ENCODE measurements at regions not wholly inside any gene's neighbourhood (a gene's known extent, or its start where the extent isn't known, plus 50 kb on each side); places are given as distances from the start of the nearest gene placed in this dataset.

- no peak overlapping the region for H3K4me3 ChIP-seq (ENCODE audit: control insufficient read depth in 2 of 3, extremely low read depth in 1 of 3, insufficient read depth in 2 of 3, low read depth in 1 of 3, low read length in 3 of 3)
- TF ChIP-seq CTCF (optimal IDR thresholded peaks at IDR 0.05 in 1 of 3, IDR thresholded peaks at IDR 0.05 in 1 of 3, conservative IDR thresholded peaks at IDR 0.05 in 1 of 3; ENCODE audit: extremely low read depth in 1 of 3, insufficient read depth in 2 of 3, low read length in 3 of 3) = no peak
- no peak for TF ChIP-seq EZH2 (IDR thresholded peaks at IDR 0.05; ENCODE audit: low read length)
- H3K9me1 ChIP-seq (ENCODE audit: control insufficient read depth, extremely low read depth, insufficient read depth, low read length) = no peaks in the 10 kb centered on the region
- H2AFZ ChIP-seq (ENCODE audit: control insufficient read depth, low read length) = no peak overlapping the region
- H3K36me3 ChIP-seq (ENCODE audit: control insufficient read depth in 2 of 2, extremely low read depth in 1 of 2, insufficient read depth in 2 of 2, low read length in 2 of 2) = no peaks in the 10 kb centered on the region
- H3K4me2 ChIP-seq (ENCODE audit: control insufficient read depth, extremely low read depth, insufficient read depth, low read depth, low read length) = no peak overlapping the region
- DNase-seq (ENCODE audit: low read depth, low spot score) = no peak
- dilution Hi-C loops (cut with MboI; ENCODE audit: extremely low pct_ligation_motif_present, low sequenced_read_pairs) = loop anchor here (25.0 kb wide), 1 partner anchor 289 kb away; no protein-coding TSS in a partner anchor
- no peaks in the 10 kb centered on the region for H3K27me3 ChIP-seq (ENCODE audit: control insufficient read depth, extremely low read depth, insufficient read depth, low read length)
- no peak overlapping the region for H3K9ac ChIP-seq (ENCODE audit: control insufficient read depth, extremely low read depth, insufficient read depth, low read length)
- no peaks in the 10 kb centered on the region for H4K20me1 ChIP-seq (ENCODE audit: control insufficient read depth, extremely low read depth, insufficient read depth, low read length)
- peaks cover 12% of the 10 kb centered on the region for H3K4me1 ChIP-seq (ENCODE audit: control insufficient read depth, extremely low read depth, insufficient read depth, low read length)
- no peaks in the 10 kb centered on the region for H3K9me3 ChIP-seq (ENCODE audit: control insufficient read depth, low read depth, low read length)
- FAIRE-seq = no peak
- H3K27ac ChIP-seq (ENCODE audit: control insufficient read depth, insufficient read depth, low read length) = no peak overlapping the region
- no peaks in the 10 kb centered on the region for H3K79me2 ChIP-seq (ENCODE audit: control insufficient read depth, insufficient read depth, low read length)
Observed at GRCh38 chr2:224276251-224276650, 125.7 kb downstream of the FAM124B start.

DNA sequence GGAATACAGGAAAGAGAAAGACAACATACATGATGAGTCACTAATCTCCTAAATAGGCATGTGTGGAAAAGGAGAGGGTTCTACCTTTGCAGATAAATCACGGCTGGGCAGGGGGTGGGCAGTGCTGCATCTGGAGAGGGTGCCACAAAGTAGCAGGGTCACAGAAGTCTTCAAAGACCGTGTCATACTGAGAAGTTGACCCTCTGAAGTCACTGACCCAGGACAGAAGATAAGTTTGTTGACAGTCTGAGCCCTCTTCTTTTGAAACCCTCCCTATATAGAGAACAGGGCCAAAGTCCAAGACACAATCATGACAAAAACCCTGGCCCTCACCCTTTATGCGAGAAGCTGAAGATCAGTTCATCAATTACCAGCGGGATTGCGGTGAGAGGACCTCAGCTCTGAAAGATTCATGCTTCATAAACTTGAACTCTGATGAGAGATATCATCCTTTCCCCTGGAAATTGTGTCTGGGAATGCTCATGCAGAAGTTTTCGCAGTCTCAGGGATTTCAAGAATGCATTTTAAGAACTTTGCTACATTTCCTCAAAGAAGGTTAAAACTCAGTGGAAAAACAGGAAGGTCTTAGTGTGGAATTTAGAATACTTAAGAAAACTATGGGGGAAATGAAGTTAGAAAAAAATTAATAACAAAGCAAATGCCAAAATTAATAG, 129.5 kb downstream of the FAM124B start:
- FAIRE-seq = peak; percentile 34
- Histone ChIP-seq H3K4me3 (ENCODE audit: control insufficient read depth in 2 of 3, extremely low read depth in 1 of 3, insufficient read depth in 2 of 3, low read depth in 1 of 3, low read length in 3 of 3) (no peak overlapping the region), H3K27me3 (ENCODE audit: control insufficient read depth, extremely low read depth, insufficient read depth, low read length) (no peaks in the 10 kb centered on the region), H3K79me2 (ENCODE audit: control insufficient read depth, insufficient read depth, low read length) (no peaks in the 10 kb centered on the region), H3K4me1 (ENCODE audit: control insufficient read depth, extremely low read depth, insufficient read depth, low read length) (peaks cover 4% of the 10 kb centered on the region), H3K9me1 (ENCODE audit: control insufficient read depth, extremely low read depth, insufficient read depth, low read length) (no peaks in the 10 kb centered on the region), H4K20me1 (ENCODE audit: control insufficient read depth, extremely low read depth, insufficient read depth, low read length) (no peaks in the 10 kb centered on the region), H3K4me2 (ENCODE audit: control insufficient read depth, extremely low read depth, insufficient read depth, low read depth, low read length) (no peak overlapping the region), H3K9me3 (ENCODE audit: control insufficient read depth, low read depth, low read length) (no peaks in the 10 kb centered on the region), H3K36me3 (ENCODE audit: control insufficient read depth in 2 of 2, extremely low read depth in 1 of 2, insufficient read depth in 2 of 2, low read length in 2 of 2) (no peaks in the 10 kb centered on the region), H2AFZ (ENCODE audit: control insufficient read depth, low read length) (no peak overlapping the region), H3K9ac (ENCODE audit: control insufficient read depth, extremely low read depth, insufficient read depth, low read length) (no peak overlapping the region), H3K27ac (ENCODE audit: control insufficient read depth, insufficient read depth, low read length) (no peak overlapping the region)
- TF ChIP-seq CTCF (optimal IDR thresholded peaks at IDR 0.05 in 1 of 3, IDR thresholded peaks at IDR 0.05 in 1 of 3, conservative IDR thresholded peaks at IDR 0.05 in 1 of 3; ENCODE audit: extremely low read depth in 1 of 3, insufficient read depth in 2 of 3, low read length in 3 of 3) = no peak
- TF ChIP-seq EZH2 (IDR thresholded peaks at IDR 0.05; ENCODE audit: low read length) = no peak
- dilution Hi-C loops (cut with MboI; ENCODE audit: extremely low pct_ligation_motif_present, low sequenced_read_pairs) = no loop called here
- no peak for DNase-seq (ENCODE audit: low read depth, low spot score)
